RWPE2 (cell line): ENCODE measurements at regions not wholly inside any gene's neighbourhood (a gene's known extent, or its start where the extent isn't known, plus 50 kb on each side); places are given as distances from the start of the nearest gene placed in this dataset.

Experiments
- ATAC-seq: fragments of 200-7000 bp; cut with Tn5 transposase; 3 replicates; pipeline ENCODE4 v1.9.1; 2021; ENCODE audit warnings: low read depth
- DNase-seq: peaks from one replicate; pipeline ENCODE4 v3.0.0-alpha.2; 2020; ENCODE audit warnings: low spot score
- H3K27ac ChIP-seq: fragments of 450-650 bp; 2 replicates; pipeline ENCODE4 v1.5.1; 2017; ENCODE audit warnings: mild to moderate bottlenecking; ENCODE audit not compliant: poor library complexity, severe bottlenecking
- H3K27me3 ChIP-seq: fragments of 250-450 bp; sonication (Bioruptor Pico); 2 replicates; pipeline ENCODE4 v1.5.1; 2021; ENCODE audit warnings: mild to moderate bottlenecking, moderate library complexity; ENCODE audit not compliant: insufficient read depth, poor library complexity, severe bottlenecking
- H3K36me3 ChIP-seq: fragments of 250-450 bp; sonication (Bioruptor Pico); 2 replicates; pipeline ENCODE4 v1.5.1; 2020; ENCODE audit warnings: low read depth, mild to moderate bottlenecking, moderate library complexity
- H3K4me1 ChIP-seq: fragments of 250-450 bp; sonication (Bioruptor Pico); 2 replicates; pipeline ENCODE4 v1.5.1; 2021; ENCODE audit warnings: mild to moderate bottlenecking, moderate library complexity; ENCODE audit not compliant: insufficient read depth, poor library complexity, severe bottlenecking
- H3K4me3 ChIP-seq: fragments of 250-450 bp; sonication (Bioruptor Pico); 2 replicates; pipeline ENCODE4 v1.5.1; 2021; ENCODE audit warnings: mild to moderate bottlenecking, moderate library complexity; ENCODE audit not compliant: severe bottlenecking
- H3K9me3 ChIP-seq: fragments of 250-450 bp; sonication (Bioruptor Pico); 2 replicates; pipeline ENCODE4 v1.5.1; 2021; ENCODE audit warnings: mild to moderate bottlenecking, moderate library complexity; ENCODE audit not compliant: severe bottlenecking
- CTCF ChIP-seq: fragments of 450-650 bp; IDR thresholded peaks from one replicate; pipeline ENCODE4 v1.5.1; 2017; ENCODE audit warnings: mild to moderate bottlenecking, moderate library complexity; ENCODE audit not compliant: poor library complexity, severe bottlenecking

DNA sequence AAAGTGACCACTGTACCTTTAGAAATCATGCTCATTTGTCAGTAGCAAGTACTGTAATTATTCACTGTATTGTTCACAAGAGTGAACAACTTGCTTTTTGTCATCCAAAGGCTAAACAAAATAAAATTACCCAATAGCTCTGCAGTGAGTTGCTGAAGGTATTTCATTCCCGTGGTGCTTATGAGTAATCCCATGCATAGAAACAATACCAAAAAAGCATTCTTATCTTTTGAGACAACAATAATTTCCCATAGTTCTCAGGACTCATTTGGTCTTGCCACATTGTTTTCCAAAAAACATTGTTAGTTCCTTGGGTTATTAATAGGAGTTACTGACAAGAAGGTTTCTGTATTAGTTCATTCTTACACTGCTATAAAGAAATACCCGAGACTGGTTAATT is 503.2 kb upstream of the FAM98A start:
- Histone ChIP-seq H3K4me3 (no peak overlapping the region), H3K27ac (no peak overlapping the region), H3K27me3 (no peaks in the 10 kb centered on the region), H3K9me3 (no peaks in the 10 kb centered on the region), H3K4me1 (peaks cover 36% of the 10 kb centered on the region), H3K36me3 (no peaks in the 10 kb centered on the region)
- peak; percentile 33 for ATAC-seq
- DNase-seq, result no peak
- TF ChIP-seq CTCF, result no peak

- no peak for ATAC-seq
- no peak for DNase-seq
- Histone ChIP-seq H3K4me3 (no peak overlapping the region), H3K36me3 (no peaks in the 10 kb centered on the region), H3K27ac (no peak overlapping the region), H3K27me3 (no peaks in the 10 kb centered on the region), H3K9me3 (no peaks in the 10 kb centered on the region), H3K4me1 (peaks cover 12% of the 10 kb centered on the region)
- no peak for TF ChIP-seq CTCF
These were observed 500.3 kb upstream of the FAM98A start for GRCh38 chr2:34099377-34099776.

DNA sequence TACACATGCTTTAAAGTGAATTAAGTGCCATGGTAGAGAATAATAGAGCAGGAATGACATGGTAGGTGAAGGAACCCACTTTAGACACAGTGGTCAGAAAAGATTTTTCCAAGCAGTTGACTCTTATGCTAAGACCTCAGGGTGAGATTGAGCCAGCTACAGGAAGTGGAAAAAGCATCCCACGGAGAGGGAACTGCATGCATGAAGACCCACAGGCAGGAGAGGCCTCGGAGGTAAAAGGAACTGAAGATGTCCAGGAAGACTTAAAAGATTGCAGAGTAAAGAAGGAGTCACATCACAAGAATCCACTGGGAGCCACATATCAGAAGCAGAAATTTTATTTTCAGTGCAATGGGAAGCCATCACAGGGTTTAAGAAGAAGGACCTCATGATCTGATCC is 499.2 kb upstream of the FAM98A start:
- H3K4me1 ChIP-seq, result peaks cover 7% of the 10 kb centered on the region
- ATAC-seq, result no peak
- no peak for TF ChIP-seq CTCF
- no peak overlapping the region for H3K4me3 ChIP-seq
- no peaks in the 10 kb centered on the region for H3K27me3 ChIP-seq
- H3K36me3 ChIP-seq, result no peaks in the 10 kb centered on the region
- no peak for DNase-seq
- H3K27ac ChIP-seq, result no peak overlapping the region
- H3K9me3 ChIP-seq, result no peaks in the 10 kb centered on the region

- peak; percentile 76 for ATAC-seq
- Histone ChIP-seq H3K27ac (no peak overlapping the region), H3K4me1 (no peaks in the 10 kb centered on the region), H3K9me3 (no peaks in the 10 kb centered on the region), H3K27me3 (no peaks in the 10 kb centered on the region), H3K36me3 (no peaks in the 10 kb centered on the region), H3K4me3 (no peak overlapping the region)
- TF ChIP-seq CTCF, result peak; percentile 88
- no peak for DNase-seq
These were observed 497.6 kb upstream of the FAM98A start for GRCh38 chr2:34096562-34097171.

DNA sequence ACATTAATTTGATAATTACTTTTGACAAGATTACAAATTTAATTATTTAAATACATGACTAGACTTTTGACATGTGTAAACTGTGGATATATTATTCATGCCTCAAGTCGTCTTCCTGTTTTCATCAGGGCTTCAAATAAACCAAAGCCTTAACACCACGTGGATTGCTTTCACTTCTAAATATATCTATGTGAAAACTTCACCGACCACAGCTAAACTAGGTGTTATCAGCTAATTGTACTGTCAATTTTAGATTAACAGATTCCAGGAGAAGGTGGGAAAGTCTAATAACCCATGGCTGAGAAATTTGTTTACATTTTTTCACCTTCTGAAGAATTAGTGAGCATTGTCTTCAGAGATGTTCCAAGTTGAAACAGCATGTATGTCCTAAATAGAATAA is 494.7 kb upstream of the FAM98A start:
- ATAC-seq, result no peak
- no peaks in the 10 kb centered on the region for H3K36me3 ChIP-seq
- no peak for TF ChIP-seq CTCF
- DNase-seq, result no peak
- H3K9me3 ChIP-seq, result no peaks in the 10 kb centered on the region
- no peak overlapping the region for H3K4me3 ChIP-seq
- no peaks in the 10 kb centered on the region for H3K27me3 ChIP-seq
- H3K27ac ChIP-seq, result no peak overlapping the region
- no peaks in the 10 kb centered on the region for H3K4me1 ChIP-seq
